Right ventricle myocardium inferior (tissue), 1 donor: ENCODE measurements at regions not wholly inside any gene's neighbourhood (a gene's known extent, or its start where the extent isn't known, plus 50 kb on each side); places are given as distances from the start of the nearest gene placed in this dataset.
"Not testable (repeated sequence)": the region's sequence is repeated elsewhere in the genome, so short reads cannot be mapped to it uniquely, and the experiment has no call there.

Experiments used
- ATAC-seq: fragments of 200-7000 bp; cut with Tn5 transposase; one replicate; pipeline ENCODE4 v1.9.1; 2020; ENCODE audit warnings: mild to moderate bottlenecking, moderate library complexity
- DNase-seq: peaks from one replicate; pipeline ENCODE4 v3.0.0; 2021; ENCODE audit errors: missing footprints
- intact Hi-C: fragments of 100-400 bp; cut with DNase I; formaldehyde crosslinking; loops from one replicate; pipeline ENCODE4 v1.11.0; 2022
- donor health status: DM: no; HTN: yes; CAD: no; lungs with severe emphysema.

- ATAC-seq, result no peak
- intact Hi-C loops, result no loop called here
- DNase-seq, result no peak
Observed at GRCh38 chr5:100402071-100402470, 133.1 kb upstream of the FAM174A start.

DNA sequence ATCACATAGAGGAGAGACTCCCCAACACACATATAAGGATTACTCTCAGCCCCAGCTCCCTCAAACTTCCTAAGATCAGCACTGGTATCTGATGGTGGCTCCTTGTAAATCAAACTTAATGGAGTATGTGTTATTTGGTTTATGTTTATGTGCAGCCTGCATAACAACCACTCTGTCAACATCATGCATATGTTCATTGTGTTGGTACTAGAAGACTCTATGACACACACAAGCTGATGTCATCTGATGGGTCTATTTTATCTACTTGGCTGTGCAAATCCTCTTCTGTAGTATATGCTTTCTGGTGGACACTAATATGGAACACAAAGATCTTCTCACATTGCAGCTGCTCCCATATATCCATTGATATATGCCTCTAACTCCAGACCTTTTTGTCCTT lies 134.0 kb upstream of the FAM174A start:
- intact Hi-C loops, result no loop called here
- DNase-seq (no peak), ATAC-seq (no peak)

DNA sequence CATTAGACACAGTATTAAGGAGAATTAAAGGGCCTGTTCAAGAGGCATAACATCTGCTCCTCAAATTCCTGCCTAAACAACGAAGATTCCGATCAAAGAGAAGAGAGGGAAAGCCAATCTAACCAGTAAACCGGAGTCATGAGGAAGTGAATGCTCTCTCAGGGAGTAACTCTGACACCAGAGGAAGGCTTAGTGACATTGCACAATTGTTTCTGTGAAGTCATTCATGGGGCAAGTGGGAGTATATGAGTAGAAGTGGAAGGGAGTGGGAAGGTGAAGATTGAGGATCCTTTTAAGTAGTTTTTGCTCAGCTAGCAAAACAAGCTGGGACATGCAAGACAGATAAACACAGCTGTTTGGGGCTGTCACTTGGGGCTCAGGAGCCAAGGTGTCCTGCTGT lies 136.4 kb upstream of the FAM174A start:
- intact Hi-C loops, ATAC-seq, DNase-seq: not testable (repeated sequence)

GRCh38 chr5:100379254-100379858 lies 155.8 kb upstream of the FAM174A start:
- ATAC-seq, intact Hi-C loops, DNase-seq: not testable (repeated sequence)

- intact Hi-C loops, DNase-seq, ATAC-seq: not testable (repeated sequence)
Observed at GRCh38 chr5:100364757-100365478, 170.3 kb upstream of the FAM174A start.

- ATAC-seq, intact Hi-C loops: not testable (repeated sequence)
Observed at GRCh38 chr5:100364343-100364742, 170.8 kb upstream of the FAM174A start.

GRCh38 chr5:100359998-100360397 lies 175.2 kb upstream of the FAM174A start:
- intact Hi-C loops, DNase-seq, ATAC-seq: not testable (repeated sequence)

More at GRCh38 chr5:100364343-100364742, 170.8 kb upstream of the FAM174A start:
- not testable (repeated sequence) for DNase-seq

- ATAC-seq, intact Hi-C loops: not testable (repeated sequence)
Observed at GRCh38 chr5:100346269-100346668, 188.9 kb upstream of the FAM174A start.

DNA sequence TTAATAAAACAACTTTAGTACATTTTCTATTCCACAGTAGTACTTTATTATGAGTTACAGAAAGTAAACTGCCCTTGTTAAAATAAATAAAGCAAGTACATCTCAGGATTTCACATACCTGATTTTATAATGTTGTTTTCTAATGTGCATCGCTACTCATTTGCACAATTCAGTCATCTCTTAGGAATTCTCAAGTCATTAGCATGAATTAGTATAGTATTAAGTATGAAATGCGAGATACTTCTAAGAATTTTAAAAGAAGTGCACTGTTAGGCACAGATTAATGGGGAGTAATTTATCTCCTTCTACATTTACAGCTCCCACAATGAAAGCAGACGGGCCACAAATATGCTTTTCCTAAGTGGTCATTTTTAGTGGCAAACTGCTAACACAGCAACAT lies 193.7 kb upstream of the FAM174A start:
- intact Hi-C loops, DNase-seq, ATAC-seq: not testable (repeated sequence)

More at GRCh38 chr5:100346269-100346668, 188.9 kb upstream of the FAM174A start:
- not testable (repeated sequence) for DNase-seq

GRCh38 chr5:100322483-100322882 lies 212.7 kb upstream of the FAM174A start:
- intact Hi-C loops, result no loop called here
- DNase-seq (no peak), ATAC-seq (no peak)

- intact Hi-C loops, result no loop called here
- ATAC-seq (no peak), DNase-seq (no peak)
Observed at GRCh38 chr5:100319885-100320284, 215.3 kb upstream of the FAM174A start.

GRCh38 chr5:100313657-100314056 lies 221.5 kb upstream of the FAM174A start:
- DNase-seq (no peak), ATAC-seq (no peak)
- intact Hi-C loops, result no loop called here

- intact Hi-C loops, result no loop called here
- DNase-seq, result no peak
- ATAC-seq, result no peak
Observed at GRCh38 chr5:100311806-100312205, 223.4 kb upstream of the FAM174A start.

- intact Hi-C loops, result no loop called here
- DNase-seq, result no peak
- no peak for ATAC-seq
Observed at GRCh38 chr5:100306000-100306399, 229.2 kb upstream of the FAM174A start.

GRCh38 chr5:100303216-100303615 lies 232.0 kb upstream of the FAM174A start:
- DNase-seq, result no peak
- ATAC-seq, result no peak
- intact Hi-C loops, result no loop called here

DNA sequence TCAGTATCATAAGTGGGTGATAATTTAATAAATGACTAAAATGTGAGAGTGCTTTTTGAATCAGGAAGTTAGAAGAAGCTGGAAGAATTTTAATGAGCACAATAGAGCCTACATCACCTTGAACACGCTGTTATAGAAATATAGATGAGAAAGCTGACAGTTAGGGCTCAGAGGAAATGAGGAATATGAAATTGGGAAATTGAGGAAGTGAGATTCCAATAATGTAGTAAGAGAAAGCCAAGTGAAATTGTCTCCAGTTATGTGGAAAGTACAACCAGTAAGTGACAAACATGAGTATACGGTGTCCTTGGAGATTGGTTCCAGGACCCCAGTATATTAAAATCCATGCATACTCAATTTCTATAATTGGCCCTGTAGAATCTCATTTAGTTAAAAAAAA lies 235.9 kb upstream of the FAM174A start:
- intact Hi-C loops, result no loop called here
- DNase-seq (no peak), ATAC-seq (no peak)

GRCh38 chr5:100276071-100276470 lies 259.1 kb upstream of the FAM174A start:
- DNase-seq (no peak), ATAC-seq (no peak)
- intact Hi-C loops, result no loop called here

DNA sequence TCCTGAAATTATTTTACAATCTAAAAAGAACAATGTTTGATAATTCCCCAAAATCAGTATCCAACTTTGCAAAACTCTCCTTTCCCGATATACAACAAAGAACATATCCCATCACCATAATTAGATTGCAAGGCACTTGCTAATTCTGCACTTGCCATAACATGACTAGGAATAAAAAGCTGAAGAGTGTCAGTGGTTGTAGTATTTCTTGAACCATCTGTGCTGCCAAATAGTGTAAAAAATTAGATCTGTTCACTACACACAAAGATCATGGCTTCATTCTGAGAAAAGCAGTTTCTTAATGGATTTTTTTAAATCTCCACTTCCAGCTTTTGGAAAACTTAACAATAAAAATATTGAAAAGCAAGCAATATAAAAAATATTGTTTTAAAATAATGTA lies 259.5 kb upstream of the FAM174A start:
- intact Hi-C loops, result no loop called here
- no peak for DNase-seq
- no peak for ATAC-seq

- no peak for ATAC-seq
- intact Hi-C loops, result no loop called here
Observed at GRCh38 chr5:100273846-100274580, 261.2 kb upstream of the FAM174A start.

More at GRCh38 chr5:100273846-100274580, 261.2 kb upstream of the FAM174A start:
- no peak for DNase-seq
